Endothelial cell of umbilical vein (primary cell): ENCODE measurements at regions not wholly inside any gene's neighbourhood (a gene's known extent, or its start where the extent isn't known, plus 50 kb on each side); places are given as distances from the start of the nearest gene placed in this dataset.

ENCODE experiments used
- BruUV-seq: library from RNA; stranded (reverse); fragments of 400-500 nt; replicated peaks from 2 replicates; lab custom pipeline; 2021; lab: Mats Ljungman, UMichigan
- CTCF ChIA-PET: fragments of 300-600, 350-600 bp; sonication (Branson Sonifier 250); formaldehyde crosslinking; loops from one replicate; lab custom pipeline; 2021; ENCODE audit warnings: antibody characterized with exemption, inconsistent platforms; lab: Charles Lee
- POLR2A ChIA-PET: fragments of 300-600, 350-600 bp; sonication (Branson Sonifier 250); formaldehyde crosslinking; loops from one replicate; lab custom pipeline; 2021; ENCODE audit warnings: antibody characterized with exemption, inconsistent platforms; lab: Charles Lee
- DNase-seq: peaks from one replicate; pipeline ENCODE4 v3.0.0-alpha.2; 2011; ENCODE audit warnings: low read depth, low spot score
- FAIRE-seq: peaks from 2 replicates; lab custom pipeline; 2011; peaks lifted over from hg19 to GRCh38; lab: Jason Lieb, UNC
- H2AFZ ChIP-seq: 2 replicates; pipeline ENCODE4 v1.6.0; 2012; ENCODE audit warnings: low read depth, low read length, control low read depth, inconsistent platforms
- H3K27ac ChIP-seq: 2 replicates; pipeline ENCODE4 v1.5.1; 2011; ENCODE audit warnings: low read depth, mild to moderate bottlenecking, control low read depth, low read length, moderate library complexity; ENCODE audit not compliant: insufficient read depth
- H3K27me3 ChIP-seq, 2 experiments: 2 replicates each; pipeline versions ENCODE4 v1.6.0 to v1.6.1; 2011; ENCODE audit warnings: low read length in 2 of 2, mixed read lengths in 1 of 2; ENCODE audit not compliant: control insufficient read depth in 2 of 2, insufficient read depth in 2 of 2
- H3K36me3 ChIP-seq, 2 experiments: 2 replicates in 1 of 2; 3 replicates in 1 of 2; pipeline ENCODE4 v1.5.1; 2011; ENCODE audit warnings: low read length in 2 of 2, mild to moderate bottlenecking in 1 of 2, moderate library complexity in 1 of 2; ENCODE audit not compliant: control insufficient read depth in 2 of 2, insufficient read depth in 2 of 2; ENCODE audit errors: extremely low read depth in 1 of 2
- H3K4me1 ChIP-seq: 3 replicates; pipeline ENCODE4 v1.5.1; 2011; ENCODE audit warnings: mild to moderate bottlenecking, low read length; ENCODE audit not compliant: control insufficient read depth, insufficient read depth; ENCODE audit errors: extremely low read depth
- H3K4me2 ChIP-seq: 2 replicates; pipeline ENCODE4 v1.6.1; 2011; ENCODE audit warnings: low read length, control low read depth, mixed read lengths; ENCODE audit not compliant: insufficient read depth
- H3K4me3 ChIP-seq, 3 experiments: fragments of 200-600 bp in 1 of 3; sonication (generic), shearing (Covaris generic) in 1 of 3; replicated peaks in 1 of 3; 2 replicates each; pipeline ENCODE4 v1.5.1; 2011 to 2016; ENCODE audit warnings: control low read depth in 3 of 3, low read length in 3 of 3, mild to moderate bottlenecking in 2 of 3, inconsistent platforms in 1 of 3, low read depth in 1 of 3, moderate library complexity in 1 of 3; ENCODE audit not compliant: insufficient read depth in 1 of 3
- H3K79me2 ChIP-seq: 2 replicates; pipeline ENCODE4 v1.6.0; 2012; ENCODE audit warnings: low read length, inconsistent platforms; ENCODE audit not compliant: control insufficient read depth, insufficient read depth
- H3K9ac ChIP-seq: replicated peaks from 2 replicates; pipeline ENCODE3; 2011; ENCODE audit warnings: low read length, control low read depth; ENCODE audit not compliant: insufficient read depth; ENCODE audit errors: extremely low read depth
- H3K9me1 ChIP-seq: replicated peaks from 3 replicates; pipeline ENCODE4 v1.6.0; 2011; ENCODE audit warnings: mild to moderate bottlenecking, low read length; ENCODE audit not compliant: control insufficient read depth, insufficient read depth; ENCODE audit errors: extremely low read depth
- H3K9me3 ChIP-seq: replicated peaks from 2 replicates; pipeline ENCODE4 v1.5.1; 2012; ENCODE audit warnings: low read length, inconsistent platforms; ENCODE audit not compliant: control insufficient read depth, insufficient read depth
- H4K20me1 ChIP-seq: replicated peaks from 2 replicates; pipeline ENCODE3; 2011; ENCODE audit warnings: mild to moderate bottlenecking, low read length; ENCODE audit not compliant: control insufficient read depth, insufficient read depth; ENCODE audit errors: extremely low read depth
- CTCF ChIP-seq, 2 donors: IDR thresholded peaks; 1 replicate in 1 of 2; 2 replicates in 1 of 2; pipeline ENCODE4 v1.5.1; 2011; ENCODE audit warnings: low read length in 2 of 2, mild to moderate bottlenecking in 2 of 2, moderate library complexity in 2 of 2, control low read depth in 1 of 2, inconsistent platforms in 1 of 2, low read depth in 1 of 2; ENCODE audit not compliant: insufficient read depth in 1 of 2; ENCODE audit errors: extremely low read depth in 1 of 2
- EZH2 ChIP-seq: IDR thresholded peaks from 2 replicates; pipeline ENCODE4 v1.6.1; 2012; ENCODE audit warnings: borderline replicate concordance, low read depth, mild to moderate bottlenecking, moderate library complexity, low read length, inconsistent platforms; ENCODE audit not compliant: severe bottlenecking
- FOS ChIP-seq: IDR thresholded peaks from 2 replicates; pipeline ENCODE4 v1.6.1; 2011; ENCODE audit warnings: mild to moderate bottlenecking, low read length, moderate library complexity, borderline replicate concordance; ENCODE audit not compliant: insufficient read depth
- GATA2 ChIP-seq: IDR thresholded peaks from 2 replicates; pipeline ENCODE4 v1.7.0; 2011; ENCODE audit warnings: low read depth, mild to moderate bottlenecking, moderate library complexity, mixed read lengths, low read length; ENCODE audit not compliant: insufficient read length, insufficient read depth
- MYC ChIP-seq: IDR thresholded peaks from one replicate; pipeline ENCODE4 v1.6.1; 2011; ENCODE audit warnings: mild to moderate bottlenecking, low read depth, low read length
- POLR2A ChIP-seq: IDR thresholded peaks from 2 replicates; pipeline ENCODE4 v1.6.1; 2012; ENCODE audit warnings: low read depth, mild to moderate bottlenecking, control low read depth, low read length
- POLR2AphosphoS5 ChIP-seq: IDR thresholded peaks from 2 replicates; pipeline ENCODE4 v1.6.1; 2012; ENCODE audit warnings: low read depth, mild to moderate bottlenecking, control low read depth, low read length, moderate library complexity; ENCODE audit not compliant: insufficient read depth
- dilution Hi-C: fragments of 300-500 bp; cut with MboI; formaldehyde crosslinking; loops from one replicate; pipeline ENCODE4 v1.15.0; 2019; ENCODE audit warnings: low sequenced_read_pairs; ENCODE audit not compliant: extremely low pct_ligation_motif_present
- intact Hi-C: fragments of 100-400 bp; cut with micrococcal nuclease; formaldehyde crosslinking; loops from one replicate; pipeline ENCODE4 v1.10.0; 2022
- TF ChIP-seq, protein P1 (sequence below): IDR thresholded peaks from 2 replicates; pipeline ENCODE4 v1.6.1; 2011; ENCODE audit not compliant: insufficient read depth, insufficient read length

- Histone ChIP-seq H3K79me2 (no peaks in the 10 kb centered on the region), H4K20me1 (no peaks in the 10 kb centered on the region), H3K9me1 (no peaks in the 10 kb centered on the region), H3K4me3 (no peak overlapping the region), H3K4me2 (peak overlapping the region; percentile 65), H3K27me3 (no peaks in the 10 kb centered on the region), H3K9me3 (no peaks in the 10 kb centered on the region), H3K9ac (peak overlapping the region; percentile 81), H2AFZ (no peak overlapping the region), H3K4me1 (peaks cover 29% of the 10 kb centered on the region), H3K36me3 (no peaks in the 10 kb centered on the region), H3K27ac (peak overlapping the region; percentile 98)
- intact Hi-C loops, result loop anchor here (1.0 to 2.0 kb wide), 6 partner anchors 11 to 40 kb away; no protein-coding TSS in a partner anchor
- CTCF ChIA-PET, result interaction anchor here (0.7 to 3.4 kb wide), 15 partner anchors 8 to 691 kb away, joined by 3 to 19 read pairs (median 7); no protein-coding TSS in a partner anchor
- BruUV-seq, result TSS peak; percentile 77
- POLR2A ChIA-PET, result interaction anchor here (1.1 to 2.1 kb wide), 3 partner anchors 22 to 40 kb away, joined by 6 to 16 read pairs (median 15); no protein-coding TSS in a partner anchor
- FAIRE-seq (no peak), DNase-seq (no peak)
- dilution Hi-C loops, result no loop called here
- no peak for TF ChIP-seq POLR2A
- TF ChIP-seq GATA2, result no peak
- no peak for TF ChIP-seq POLR2AphosphoS5
- no peak for TF ChIP-seq CTCF (IDR thresholded peaks at IDR 0.05; ENCODE audit: extremely low read depth in 1 of 2, insufficient read depth in 1 of 2, low read depth in 1 of 2, low read length in 2 of 2)
- no peak for TF ChIP-seq FOS
- no peak for TF ChIP-seq MYC
- no peak for TF ChIP-seq EZH2
- TF ChIP-seq, protein P1, sequence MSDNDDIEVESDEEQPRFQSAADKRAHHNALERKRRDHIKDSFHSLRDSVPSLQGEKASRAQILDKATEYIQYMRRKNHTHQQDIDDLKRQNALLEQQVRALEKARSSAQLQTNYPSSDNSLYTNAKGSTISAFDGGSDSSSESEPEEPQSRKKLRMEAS, result no peak
Measured at GRCh38 chr12:105445249-105445648, 114.8 kb downstream of the C12orf75 start.
